Mesenteric fat pad (tissue), 1 donor: ENCODE measurements at regions not wholly inside any gene's neighbourhood (a gene's known extent, or its start where the extent isn't known, plus 50 kb on each side); places are given as distances from the start of the nearest gene placed in this dataset.

Source experiments
- DNase-seq: peaks from one replicate; pipeline ENCODE4 v3.0.0-alpha.2; 2020; ENCODE audit warnings: low spot score
- donor health status: DM: yes; HTN: yes; CAD: no.

DNA sequence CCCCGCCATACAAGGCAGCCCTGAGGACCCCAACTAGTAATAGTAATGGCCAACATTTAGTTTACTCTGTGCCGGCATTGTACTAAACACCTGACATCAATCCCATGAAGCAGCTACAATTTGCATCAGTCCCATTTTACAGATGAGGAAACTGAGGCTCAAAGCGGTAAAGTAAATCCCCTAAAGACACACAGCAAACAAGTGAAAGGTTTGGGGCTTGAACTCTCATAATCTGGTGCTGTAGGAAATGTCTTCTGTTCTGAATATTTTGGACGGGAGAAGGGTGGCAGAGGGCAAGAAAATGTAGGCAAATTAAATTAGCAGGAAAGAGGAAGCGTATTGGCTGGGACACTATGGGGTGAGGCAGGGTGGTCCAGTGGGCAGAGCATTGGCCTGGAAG lies 160.3 kb upstream of the SYT13 start:
- no peak for DNase-seq

DNA sequence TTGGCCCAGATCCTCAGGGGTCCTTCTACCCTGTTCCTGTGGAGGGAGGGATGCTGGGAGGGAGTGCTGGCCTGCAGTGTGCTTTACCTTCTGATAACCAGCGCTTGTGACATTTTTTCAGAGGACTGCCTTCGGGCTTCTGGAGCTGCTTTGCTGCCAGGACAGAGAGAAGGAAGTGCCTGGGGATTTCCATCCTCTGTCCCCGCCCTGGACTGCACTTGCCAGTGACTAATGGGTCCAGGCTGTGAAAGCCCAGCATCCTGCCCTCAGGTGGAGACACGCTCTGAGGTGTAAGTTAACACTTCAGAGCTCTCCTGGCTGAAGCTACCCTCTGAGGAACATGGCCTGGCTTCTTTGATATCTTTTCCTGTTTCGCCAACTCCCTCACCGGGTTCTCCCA lies 158.7 kb upstream of the SYT13 start:
- no peak for DNase-seq

DNA sequence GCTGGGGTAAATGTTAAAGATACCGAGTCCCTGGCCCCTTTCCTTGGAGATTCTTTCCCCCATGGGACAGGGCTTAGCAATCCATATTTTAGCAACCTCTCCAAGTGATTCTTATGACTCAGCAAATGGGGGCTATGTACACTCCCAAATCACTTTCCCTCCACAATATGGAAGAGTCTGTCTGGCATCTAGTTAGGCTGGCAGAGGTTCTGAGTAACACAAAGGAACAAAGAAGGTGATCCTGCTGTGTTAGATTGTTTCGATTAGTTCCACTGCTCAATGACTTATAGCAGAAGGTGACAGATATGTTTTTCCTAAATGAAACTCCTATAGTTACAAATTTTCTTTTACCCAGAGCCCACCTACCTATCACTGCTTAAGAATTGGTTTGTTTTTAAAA lies 154.0 kb upstream of the SYT13 start:
- DNase-seq = no peak

DNA sequence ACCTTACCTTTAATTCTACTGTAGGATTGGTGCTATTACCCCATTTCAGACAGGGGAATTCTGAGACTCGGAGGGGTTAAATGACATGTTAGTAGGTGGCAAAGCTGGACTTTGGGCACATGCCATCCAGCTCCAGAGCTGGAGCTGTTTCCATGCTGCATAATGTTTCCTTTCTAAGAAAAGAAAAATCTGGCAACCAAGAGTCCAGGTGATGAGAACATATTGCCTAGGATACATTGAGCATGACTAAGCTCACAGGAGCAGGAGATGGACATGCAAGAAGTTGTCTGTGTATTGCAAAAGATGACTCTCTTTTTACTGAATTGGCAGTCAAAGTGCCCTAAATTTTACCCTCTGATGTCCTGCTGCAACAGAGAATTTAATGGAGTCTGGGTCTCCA lies 150.8 kb upstream of the SYT13 start:
- no peak for DNase-seq

DNA sequence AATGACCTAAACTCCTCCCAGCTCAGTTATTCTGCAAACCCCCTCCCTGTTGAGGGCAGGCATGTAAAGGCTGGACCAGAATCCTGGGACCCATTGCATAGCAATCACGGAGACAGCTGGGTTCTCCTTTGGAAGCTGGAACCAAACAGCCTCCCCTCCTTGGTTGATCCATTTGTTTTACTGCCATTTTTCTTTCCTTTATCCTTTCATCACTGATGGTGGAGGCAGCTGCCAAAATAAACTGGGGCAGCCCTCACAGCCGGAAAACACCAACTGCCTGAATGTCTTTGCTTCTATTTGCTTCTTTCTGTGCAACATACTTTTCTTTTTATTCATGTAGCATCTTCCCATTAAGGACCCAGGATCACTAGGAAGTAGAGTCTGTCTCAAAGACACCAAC lies 150.0 kb upstream of the SYT13 start:
- DNase-seq = no peak

DNA sequence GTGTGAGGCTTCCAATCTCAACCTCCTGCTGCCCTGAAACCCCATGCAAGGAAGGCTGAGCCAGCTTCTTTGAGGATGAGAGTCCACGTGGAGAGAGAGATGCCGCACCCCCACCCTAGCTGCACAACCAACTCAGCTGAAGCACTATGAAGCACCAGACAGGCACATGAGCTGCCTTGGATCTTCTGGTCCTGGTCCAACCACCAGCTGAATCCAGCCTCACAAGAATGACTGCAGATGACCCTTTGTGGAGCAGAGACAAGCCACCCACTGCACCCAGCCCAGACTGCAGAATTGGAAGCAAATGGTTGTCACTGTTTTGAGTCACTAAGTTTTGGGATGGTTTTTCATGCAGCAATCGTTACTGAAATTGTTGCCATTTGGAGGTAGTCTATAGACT lies 149.6 kb upstream of the SYT13 start:
- no peak for DNase-seq

DNA sequence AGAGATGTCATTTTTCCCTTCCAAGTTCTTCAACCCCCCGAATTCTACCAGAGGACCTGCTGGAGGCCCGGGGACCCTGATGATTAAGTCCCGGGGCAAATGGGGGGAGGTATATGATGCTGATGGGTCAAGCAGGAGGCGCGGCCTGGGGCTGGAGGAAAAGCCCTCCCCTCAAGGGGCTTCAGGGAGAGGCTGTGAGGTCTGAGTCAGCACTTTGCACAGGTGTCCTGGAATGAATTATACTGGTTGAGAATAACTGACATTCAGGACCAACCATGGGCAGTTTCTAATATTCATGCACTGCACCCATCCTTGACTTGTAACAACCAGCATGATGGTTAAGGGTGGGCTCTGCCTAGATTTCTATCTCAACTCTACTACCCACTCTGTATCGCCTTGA lies 146.8 kb upstream of the SYT13 start:
- DNase-seq = no peak

DNA sequence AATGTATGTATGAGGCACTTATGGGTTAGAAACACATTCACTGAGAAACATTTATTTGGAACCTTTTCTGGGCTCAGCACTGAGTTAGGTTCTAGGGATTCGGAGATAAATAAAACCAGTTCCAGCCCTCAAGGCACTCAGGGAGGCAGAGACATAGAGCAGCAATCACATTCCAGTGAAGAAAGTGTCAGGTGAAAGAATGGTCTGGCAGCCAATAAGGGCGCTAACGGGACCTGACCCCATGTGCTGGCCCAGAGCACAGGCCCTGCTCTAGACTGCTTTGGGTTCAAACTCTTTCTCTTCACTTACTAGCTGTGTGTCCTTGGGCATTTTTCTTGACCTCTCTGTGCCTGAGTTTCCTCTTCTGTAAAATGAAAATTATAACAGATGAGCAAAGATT lies 146.0 kb upstream of the SYT13 start:
- DNase-seq = peak; percentile 1

DNA sequence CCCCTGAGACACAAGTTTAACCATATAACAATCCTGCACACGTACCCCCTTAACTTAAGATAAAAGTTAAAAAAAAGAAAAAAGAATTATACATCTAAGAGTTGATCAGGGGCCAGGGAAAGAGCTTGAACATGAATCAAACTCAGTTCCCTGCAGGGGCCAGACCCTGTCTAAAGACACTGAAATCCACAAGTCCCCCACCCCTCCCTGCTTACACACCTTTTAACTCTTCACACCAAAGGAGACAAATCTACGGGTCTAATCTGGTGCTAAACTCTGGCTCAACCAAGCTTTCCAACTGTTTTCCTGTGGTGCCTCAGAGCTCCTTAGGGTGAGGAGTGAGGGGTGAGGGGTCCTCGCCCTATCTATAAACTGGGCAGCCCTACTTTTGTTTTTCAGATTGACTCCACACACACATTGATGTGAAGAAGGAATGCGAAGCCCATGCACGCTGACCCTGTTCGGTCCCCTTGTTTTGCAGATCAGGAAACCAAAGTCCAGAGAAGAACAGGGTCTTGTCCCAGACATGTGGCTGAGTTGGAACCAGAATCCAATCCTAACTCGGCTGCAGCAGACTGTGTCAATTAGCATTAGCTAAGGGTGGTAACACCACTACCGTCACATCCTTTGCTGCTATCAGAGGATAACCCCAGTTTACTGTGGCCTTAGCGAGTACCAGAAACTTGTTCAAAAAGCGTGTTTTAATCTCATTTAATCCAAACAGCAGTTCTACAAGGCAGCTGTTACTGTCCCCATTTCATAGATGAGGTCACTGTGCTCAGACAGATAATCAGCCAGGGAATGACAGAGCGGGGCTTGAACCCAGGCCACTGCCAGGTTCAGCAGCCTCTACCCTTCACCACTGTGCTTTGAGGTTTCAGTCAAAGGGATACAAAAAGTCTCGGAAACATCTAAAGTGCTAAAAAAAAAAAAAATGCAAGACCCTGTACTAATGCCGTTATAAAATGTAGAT lies 145.2 kb upstream of the SYT13 start:
- DNase-seq = peak; percentile 67

DNA sequence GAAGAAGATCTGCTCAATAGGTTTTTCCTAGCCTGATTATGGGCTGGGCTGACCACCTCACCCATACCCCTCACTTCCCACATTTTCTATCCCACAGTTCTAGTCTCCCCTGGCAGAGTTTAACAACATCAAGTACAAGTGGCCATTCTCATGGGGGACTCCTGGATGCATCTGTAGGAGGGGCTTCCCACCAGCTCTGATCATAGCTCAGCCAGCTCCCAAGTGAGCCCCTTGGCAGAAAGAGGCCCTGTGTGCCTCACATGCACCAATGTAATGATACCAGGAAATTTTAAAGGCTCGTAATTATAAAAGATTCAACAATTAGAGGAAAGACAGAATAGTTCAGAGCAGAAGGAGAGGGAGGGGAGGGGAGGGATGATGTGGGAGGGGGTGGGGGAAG lies 144.2 kb upstream of the SYT13 start:
- DNase-seq = peak; percentile 18

DNA sequence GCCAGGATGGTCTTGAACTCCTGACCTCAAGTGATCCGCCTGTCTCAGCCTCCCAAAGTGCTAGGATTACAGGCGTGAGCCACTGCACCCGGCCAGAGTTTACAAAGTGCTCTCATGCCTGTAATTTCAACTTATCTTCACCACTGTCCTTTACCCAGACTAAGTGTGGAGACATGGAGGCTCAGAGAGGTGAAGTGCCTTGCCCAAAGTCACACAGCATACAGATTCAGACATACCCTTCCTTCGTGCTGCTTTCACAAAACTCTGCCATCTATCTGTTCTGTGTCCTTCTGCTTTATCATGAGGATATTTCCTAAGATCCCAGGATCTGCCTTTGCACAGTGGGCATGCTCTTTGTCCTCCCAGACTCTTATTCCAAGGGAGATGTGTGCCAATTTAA lies 143.6 kb upstream of the SYT13 start:
- DNase-seq = no peak

DNA sequence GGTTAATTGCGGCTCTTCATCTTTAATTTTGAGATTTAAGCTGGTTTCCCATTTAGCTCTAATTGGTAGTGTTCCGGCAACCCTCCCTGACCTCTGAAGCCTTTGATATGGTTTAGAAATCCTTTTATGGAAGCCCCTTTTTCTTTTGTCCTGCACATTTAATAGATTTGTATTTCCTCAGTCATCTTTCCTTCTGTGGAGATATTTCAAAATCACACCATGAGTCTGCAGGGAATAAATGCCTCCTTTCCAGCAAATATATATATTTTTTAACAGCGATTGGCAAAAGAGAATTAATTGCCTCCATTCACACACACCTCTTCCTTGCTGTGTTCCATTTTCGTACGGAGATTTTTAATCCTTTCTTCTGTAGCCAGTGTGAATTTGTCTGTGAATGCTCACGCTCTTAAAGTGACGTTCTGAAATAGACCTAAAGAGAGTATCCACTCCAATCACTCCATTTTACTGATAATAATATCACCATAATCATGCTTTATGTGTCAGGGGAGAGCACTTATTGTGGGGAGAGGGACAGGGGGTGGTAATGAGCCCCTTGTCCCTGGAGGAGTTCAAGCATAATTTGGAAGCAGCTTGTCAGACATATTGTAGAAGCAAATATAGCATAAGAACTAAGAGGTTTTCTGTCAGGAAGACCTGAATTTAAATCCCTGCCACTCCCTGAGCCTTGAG lies 142.5 kb upstream of the SYT13 start:
- DNase-seq = no peak

DNA sequence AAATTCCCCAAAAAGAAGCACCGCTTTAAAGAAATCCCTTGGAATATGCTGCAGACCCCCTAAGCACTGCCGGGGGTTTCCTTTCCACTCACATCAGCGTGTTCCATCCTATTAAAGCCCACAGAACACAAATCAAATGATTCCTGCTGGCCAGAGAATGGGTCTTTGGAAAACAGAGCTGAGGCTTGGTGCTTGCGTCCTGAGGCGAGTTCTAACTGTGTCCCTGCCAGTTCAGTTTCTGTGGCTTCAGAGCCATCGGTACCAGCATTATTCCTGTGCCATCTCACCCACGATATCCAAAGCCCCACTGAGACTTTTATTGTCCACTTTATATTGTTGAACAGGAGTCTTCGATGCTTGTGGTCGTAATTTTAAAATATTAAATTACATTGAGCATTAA lies 142.0 kb upstream of the SYT13 start:
- DNase-seq = peak; percentile 20

DNA sequence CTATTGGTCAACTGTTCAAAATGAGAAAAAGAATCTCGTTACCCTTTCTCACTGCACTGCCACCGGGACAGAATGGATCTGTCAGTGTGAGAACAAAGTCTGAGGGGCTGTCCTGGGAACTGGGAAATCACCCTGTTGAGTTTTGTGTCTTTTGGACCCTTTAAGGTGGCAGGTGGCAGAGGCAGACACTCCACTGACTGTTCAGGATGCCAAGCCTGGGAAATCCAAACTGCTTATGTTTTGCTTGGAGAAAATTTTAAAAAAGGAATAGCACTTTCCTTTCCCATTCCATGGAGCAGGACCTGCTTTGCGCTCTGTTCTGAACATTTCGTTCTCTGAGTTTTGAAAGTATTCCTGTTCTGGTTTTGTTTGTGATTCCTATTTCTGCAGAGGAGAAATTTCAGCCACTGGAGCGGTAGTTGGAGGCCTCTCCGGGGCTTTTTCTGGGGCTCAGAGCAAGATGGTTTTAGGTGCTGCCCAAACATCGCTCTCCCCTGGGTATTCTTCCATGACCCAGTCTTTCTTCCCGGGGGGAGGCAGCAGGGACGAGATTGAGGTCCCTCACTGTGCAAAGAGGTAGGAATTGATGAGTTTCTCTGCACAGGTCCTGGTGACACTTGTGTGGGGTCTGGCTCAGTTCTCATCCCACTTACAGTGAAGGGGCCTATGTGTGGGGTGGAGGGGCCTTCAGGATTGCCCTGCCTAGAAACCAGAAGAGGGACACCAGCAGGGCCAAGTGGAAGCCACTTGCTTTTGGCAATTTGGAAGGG lies 138.5 kb upstream of the SYT13 start:
- peak; percentile 47 for DNase-seq

DNA sequence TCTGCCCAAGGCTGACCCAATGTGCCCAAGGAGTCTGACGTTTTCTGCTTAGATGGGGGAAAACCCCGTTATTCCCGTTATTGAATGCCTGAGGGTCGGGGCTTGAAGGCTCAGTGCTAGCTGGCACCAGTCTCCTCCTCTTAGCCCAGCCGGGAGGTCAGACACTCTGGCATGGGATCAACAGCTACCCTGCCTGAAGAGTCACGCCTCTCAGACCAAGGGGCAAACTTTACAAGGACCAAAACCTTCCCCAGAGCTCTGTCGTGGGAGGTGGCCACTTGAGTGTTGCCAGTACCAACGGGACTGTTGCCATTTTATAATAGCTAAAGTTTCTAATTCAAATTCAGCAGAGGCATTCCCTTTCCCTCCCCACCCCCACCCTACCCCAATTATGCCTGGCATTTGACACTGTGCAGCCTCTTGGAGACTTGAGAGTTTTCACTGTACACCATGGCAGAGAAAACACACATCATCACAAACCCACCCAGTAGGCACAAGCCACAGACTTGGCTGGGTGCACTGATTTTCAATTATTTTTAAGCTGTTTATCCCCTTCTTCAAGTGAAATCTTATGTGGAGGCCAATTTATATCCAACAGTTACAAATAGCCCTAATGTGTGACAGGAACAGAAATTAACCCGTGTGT lies 137.5 kb upstream of the SYT13 start:
- peak; percentile 33 for DNase-seq

DNA sequence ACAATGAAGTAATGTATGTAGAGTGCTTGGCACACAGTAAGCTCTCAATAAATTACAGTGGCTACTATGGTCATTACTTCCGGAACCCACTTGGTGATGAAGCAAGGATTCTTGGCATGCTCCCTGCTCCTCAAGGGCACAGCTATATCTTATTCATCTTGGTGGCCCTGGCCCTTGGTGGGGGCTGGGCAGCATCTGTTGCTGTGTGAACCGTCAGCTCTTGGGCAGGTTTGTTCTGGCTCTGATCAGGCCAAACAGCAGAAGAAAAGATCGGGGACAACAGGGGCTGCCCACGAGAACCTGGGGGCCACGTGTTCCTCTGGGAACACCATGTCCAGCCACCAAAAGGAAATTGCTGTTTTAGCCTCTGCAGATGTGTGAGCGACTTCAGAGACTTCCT lies 136.9 kb upstream of the SYT13 start:
- peak; percentile 67 for DNase-seq

DNA sequence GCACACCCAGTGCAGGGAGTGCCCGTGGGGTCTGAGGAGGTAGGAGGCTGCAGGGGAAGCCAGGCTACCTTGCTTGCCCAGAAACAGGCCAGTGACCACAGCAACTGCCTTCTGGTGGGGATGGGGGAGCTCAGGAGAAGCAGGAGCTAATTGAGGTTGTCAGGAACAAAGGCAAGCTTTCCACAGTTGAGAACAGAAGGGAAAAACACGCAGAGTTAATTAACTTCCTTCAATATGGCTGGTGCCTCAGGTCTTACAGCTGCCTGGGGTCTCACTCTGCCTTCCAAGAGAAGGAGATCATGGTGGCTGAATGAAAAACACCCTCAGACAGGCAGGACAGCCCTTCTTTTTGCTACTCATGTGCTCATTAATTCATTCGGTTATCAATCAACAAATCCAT lies 127.9 kb upstream of the SYT13 start:
- DNase-seq = peak; percentile 33

DNA sequence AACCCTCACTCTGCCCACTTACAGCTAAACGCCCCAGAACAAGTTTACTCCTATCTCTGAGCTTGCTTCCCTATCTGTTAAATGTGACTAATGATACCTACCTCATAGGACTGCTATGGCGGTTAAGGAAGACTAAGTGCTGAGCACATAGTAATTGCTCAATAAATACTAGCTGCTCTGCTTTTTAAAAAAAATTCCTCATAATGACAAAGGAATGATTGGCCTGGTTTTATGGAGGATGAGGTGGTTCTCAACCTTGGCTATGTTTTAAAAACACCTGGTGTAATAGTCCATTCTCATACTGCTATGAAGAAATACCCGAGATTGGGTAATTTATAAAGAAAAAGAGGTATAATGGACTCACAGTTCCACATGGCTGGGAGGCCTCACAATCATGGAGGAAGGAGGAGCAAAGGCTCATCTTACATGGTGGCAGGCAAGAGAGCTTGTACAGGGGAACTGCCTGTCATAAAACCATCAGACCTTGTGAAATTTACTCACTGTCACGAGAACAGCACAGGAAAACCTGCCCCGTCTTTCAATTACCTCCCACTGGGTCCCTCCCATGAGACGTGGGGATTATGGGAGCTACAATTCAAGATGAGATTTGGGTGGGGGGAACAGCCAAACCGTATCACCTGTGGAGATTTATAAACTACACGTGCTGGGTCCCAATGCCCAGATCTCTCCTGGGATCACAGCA lies 127.2 kb upstream of the SYT13 start:
- DNase-seq = no peak

DNA sequence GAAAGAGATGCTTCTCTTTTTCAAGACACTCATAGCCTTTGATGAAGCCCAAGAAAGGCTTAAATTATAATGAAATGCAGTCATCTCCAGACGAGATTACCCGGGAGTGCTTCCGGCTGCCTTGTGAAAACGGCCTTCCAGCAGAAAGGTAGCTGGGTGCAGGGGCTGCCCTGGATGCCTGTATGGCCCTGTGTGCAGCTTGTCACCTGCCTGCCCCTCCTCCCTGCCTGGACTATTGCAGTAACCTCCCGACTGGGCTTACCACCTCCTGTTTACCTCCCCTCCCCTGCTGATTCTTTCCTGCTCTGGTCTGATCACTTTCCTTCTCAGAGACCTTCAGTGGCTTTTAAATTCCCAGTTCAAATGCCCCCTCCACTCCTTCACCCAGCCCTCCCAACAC lies 126.4 kb upstream of the SYT13 start:
- DNase-seq = peak; percentile 49

DNA sequence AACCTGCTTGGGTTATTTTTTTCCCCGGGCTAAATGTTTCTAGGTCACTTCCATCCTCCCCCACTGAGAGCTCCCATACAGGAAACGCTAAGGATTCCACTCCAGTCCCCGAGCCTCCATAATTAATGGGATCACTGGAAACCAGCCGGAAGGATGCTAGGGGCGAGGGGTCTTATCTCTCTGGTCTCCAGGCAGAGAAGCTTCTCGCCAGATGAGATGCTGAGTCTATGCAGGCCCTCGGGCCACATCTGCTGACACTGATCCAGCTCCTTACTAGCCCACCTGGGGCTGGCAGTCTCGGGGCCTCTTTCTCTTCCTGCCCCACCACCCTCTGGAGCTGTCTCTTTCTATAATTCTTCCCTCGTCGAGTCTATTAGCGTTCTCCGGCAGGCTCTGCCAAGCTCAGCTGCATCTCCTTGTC lies 125.9 kb upstream of the SYT13 start:
- peak; percentile 68 for DNase-seq
